H1 (cell line): ENCODE measurements at regions not wholly inside any gene's neighbourhood (a gene's known extent, or its start where the extent isn't known, plus 50 kb on each side); places are given as distances from the start of the nearest gene placed in this dataset.

ENCODE experiments used
- CTCF ChIA-PET: fragments of 300-600 bp; sonication (Branson Sonifier 250); formaldehyde crosslinking; loops from one replicate; lab custom pipeline; 2021; ENCODE audit not compliant: partially characterized antibody; lab: Charles Lee
- POLR2A ChIA-PET: fragments of 300-600 bp; sonication (Branson Sonifier 250); formaldehyde crosslinking; loops from one replicate; lab custom pipeline; 2021; ENCODE audit warnings: inconsistent platforms; ENCODE audit not compliant: partially characterized antibody; lab: Charles Lee
- DNase-seq, 2 experiments: peaks; one replicate each; pipeline versions ENCODE4 v3.0.0 to v3.0.0-alpha.2; 2010 to 2022; ENCODE audit warnings: low spot score in 2 of 2, low read depth in 1 of 2, mixed read lengths in 1 of 2
- FAIRE-seq: peaks from 2 replicates; lab custom pipeline; 2011; peaks lifted over from hg19 to GRCh38; lab: Jason Lieb, UNC
- H2AFZ ChIP-seq: 2 replicates; pipeline ENCODE4 v1.8.1; 2012; ENCODE audit warnings: low read length, inconsistent platforms
- H2AK5ac ChIP-seq: 2 replicates; pipeline ENCODE4 v1.6.1; 2013; ENCODE audit warnings: low read depth, low read length
- H2BK120ac ChIP-seq: replicated peaks from 2 replicates; pipeline ENCODE3; 2013; ENCODE audit warnings: low read depth, low read length, inconsistent platforms
- H2BK12ac ChIP-seq: 2 replicates; pipeline ENCODE4 v1.6.1; 2013; ENCODE audit warnings: low read depth, low read length
- H2BK15ac ChIP-seq: 2 replicates; pipeline ENCODE4 v1.6.1; 2013; ENCODE audit warnings: low read length
- H2BK20ac ChIP-seq: 2 replicates; pipeline ENCODE4 v1.6.1; 2013; ENCODE audit warnings: low read length
- H2BK5ac ChIP-seq: 2 replicates; pipeline ENCODE4 v1.6.1; 2013; ENCODE audit warnings: low read depth, low read length
- H3K14ac ChIP-seq: 2 replicates; pipeline ENCODE4 v1.6.1; 2013; ENCODE audit warnings: inconsistent platforms; ENCODE audit not compliant: insufficient read length
- H3K18ac ChIP-seq: 2 replicates; pipeline ENCODE4 v1.6.1; 2013; ENCODE audit warnings: low read length; ENCODE audit errors: extremely low read depth
- H3K23ac ChIP-seq: 2 replicates; pipeline ENCODE4 v1.6.1; 2013; ENCODE audit warnings: inconsistent platforms; ENCODE audit not compliant: insufficient read length
- H3K23me2 ChIP-seq: 2 replicates; pipeline ENCODE4 v1.6.1; 2013; ENCODE audit warnings: low read depth, low read length
- H3K27ac ChIP-seq: 2 replicates; pipeline ENCODE4 v1.6.1; 2011; ENCODE audit warnings: low read depth, low read length, inconsistent platforms
- H3K27me3 ChIP-seq, 4 experiments: replicated peaks in 1 of 4; 1 replicate in 1 of 4; 2 replicates in 3 of 4; pipeline versions ENCODE4 v1.6.1 to v1.8.1; 2011 to 2013; ENCODE audit warnings: low read length in 3 of 4, mild to moderate bottlenecking in 3 of 4, inconsistent platforms in 2 of 4, mixed read lengths in 2 of 4, moderate library complexity in 1 of 4; ENCODE audit not compliant: control insufficient read depth in 3 of 4, insufficient read depth in 3 of 4; ENCODE audit errors: extremely low read depth in 1 of 4
- H3K36me3 ChIP-seq, 4 experiments: 2 replicates each; pipeline versions ENCODE4 v1.6.1 to v1.8.1; 2011 to 2013; ENCODE audit warnings: mild to moderate bottlenecking in 4 of 4, low read length in 3 of 4, moderate library complexity in 2 of 4, control low read depth in 1 of 4, inconsistent platforms in 1 of 4; ENCODE audit not compliant: insufficient read depth in 4 of 4, control insufficient read depth in 2 of 4
- H3K4ac ChIP-seq: replicated peaks from 2 replicates; pipeline ENCODE3; 2013; ENCODE audit warnings: low read length, low read depth, mixed read lengths, inconsistent platforms; ENCODE audit not compliant: insufficient read length
- H3K4me1 ChIP-seq, 4 experiments: replicated peaks in 1 of 4; 1 replicate in 1 of 4; 2 replicates in 3 of 4; pipeline versions ENCODE4 v1.6.1 to v1.8.1; 2011 to 2013; ENCODE audit warnings: low read length in 3 of 4, inconsistent platforms in 2 of 4, mixed read lengths in 1 of 4; ENCODE audit not compliant: insufficient read depth in 4 of 4, control insufficient read depth in 3 of 4
- H3K4me2 ChIP-seq, 2 experiments: 2 replicates each; pipeline versions ENCODE4 v1.6.1 to v1.8.1; 2011 to 2013; ENCODE audit warnings: low read depth in 2 of 2, low read length in 2 of 2, control low read depth in 1 of 2, inconsistent platforms in 1 of 2, mild to moderate bottlenecking in 1 of 2; ENCODE audit not compliant: insufficient read depth in 1 of 2
- H3K4me3 ChIP-seq, 4 experiments: fragments of 200-600, 300-600 bp in 1 of 4; sonication (generic), shearing (Covaris generic), sonication (Bioruptor Twin) in 1 of 4; 2 replicates each; pipeline versions ENCODE4 v1.5.1 to v1.8.1; 2011 to 2016; ENCODE audit warnings: low read length in 4 of 4, low read depth in 3 of 4, control low read depth in 2 of 4, inconsistent platforms in 2 of 4, mild to moderate bottlenecking in 2 of 4, mixed read lengths in 1 of 4, moderate library complexity in 1 of 4; ENCODE audit not compliant: insufficient read depth in 2 of 4; ENCODE audit errors: extremely low read depth in 1 of 4
- H3K56ac ChIP-seq: replicated peaks from 2 replicates; pipeline ENCODE3; 2013; ENCODE audit warnings: low read depth, mild to moderate bottlenecking, mixed read lengths, low read length, inconsistent platforms; ENCODE audit not compliant: insufficient read length
- H3K79me1 ChIP-seq: 2 replicates; pipeline ENCODE4 v1.6.1; 2013; ENCODE audit warnings: low read depth, low read length, control low read depth
- H3K79me2 ChIP-seq, 2 experiments: 2 replicates each; pipeline versions ENCODE4 v1.6.1 to v1.8.1; 2012 to 2013; ENCODE audit warnings: low read length in 2 of 2, mild to moderate bottlenecking in 2 of 2, inconsistent platforms in 1 of 2; ENCODE audit not compliant: insufficient read depth in 2 of 2, control insufficient read depth in 1 of 2
- H3K9ac ChIP-seq, 4 experiments: replicated peaks in 1 of 4; 1 replicate in 1 of 4; 2 replicates in 3 of 4; pipeline versions ENCODE4 v1.6.1 to v1.8.1; 2011 to 2013; ENCODE audit warnings: low read depth in 3 of 4, low read length in 3 of 4, control low read depth in 2 of 4, mild to moderate bottlenecking in 2 of 4, moderate library complexity in 2 of 4, inconsistent platforms in 1 of 4; ENCODE audit errors: extremely low read depth in 1 of 4
- H3K9me3 ChIP-seq, 2 experiments: 2 replicates each; pipeline versions ENCODE4 v1.6.1 to v1.8.1; 2012 to 2013; ENCODE audit warnings: mild to moderate bottlenecking in 2 of 2, moderate library complexity in 2 of 2, control low read depth in 1 of 2, inconsistent platforms in 1 of 2, low read depth in 1 of 2, low read length in 1 of 2, mixed read lengths in 1 of 2; ENCODE audit not compliant: insufficient read depth in 2 of 2
- H4K20me1 ChIP-seq, 2 experiments: replicated peaks in 1 of 2; 2 replicates each; pipeline versions ENCODE3 to v1.8.1; 2011 to 2013; ENCODE audit warnings: inconsistent platforms in 2 of 2, low read length in 2 of 2, mild to moderate bottlenecking in 1 of 2; ENCODE audit not compliant: insufficient read depth in 2 of 2, control insufficient read depth in 1 of 2
- H4K5ac ChIP-seq: 2 replicates; pipeline ENCODE4 v1.6.1; 2013; ENCODE audit warnings: low read length, low read depth, mixed read lengths, inconsistent platforms; ENCODE audit not compliant: insufficient read length
- H4K8ac ChIP-seq: 2 replicates; pipeline ENCODE4 v1.8.0; 2013; ENCODE audit warnings: mild to moderate bottlenecking, moderate library complexity, low read length, inconsistent platforms; ENCODE audit not compliant: insufficient read depth; ENCODE audit errors: extremely low read depth
- H4K91ac ChIP-seq: replicated peaks from 2 replicates; pipeline ENCODE3; 2013; ENCODE audit warnings: low read length, mixed read lengths, inconsistent platforms; ENCODE audit not compliant: insufficient read length
- CBX5 ChIP-seq: fragments of 300-800, 300-1000 bp; sonication (generic); IDR thresholded peaks from 2 replicates; pipeline ENCODE4 v1.7.1; 2016; ENCODE audit warnings: antibody characterized with exemption, low read length, low read depth
- KDM1A ChIP-seq: fragments of 200-600, 300-600 bp; sonication (generic); IDR thresholded peaks from 2 replicates; pipeline ENCODE4 v1.7.1; 2016; ENCODE audit warnings: mild to moderate bottlenecking, low read length, borderline replicate concordance
- POLR2AphosphoS5 ChIP-seq: IDR thresholded peaks from 2 replicates; pipeline ENCODE4 v1.6.1; 2011; ENCODE audit warnings: low read depth, low read length
- SP1 ChIP-seq: IDR thresholded peaks from 2 replicates; pipeline ENCODE4 v1.6.1; 2011; ENCODE audit warnings: low read depth, low read length
- SP4 ChIP-seq: IDR thresholded peaks from 2 replicates; pipeline ENCODE4 v1.6.1; 2012; ENCODE audit warnings: low read length, inconsistent platforms
- WGBS, 2 experiments: shearing (Covaris generic) in 1 of 2; methylation state at CpG; one replicate each; pipeline versions ENCODE4 v1.1.6 to v1.1.7; 2013 to 2015; ENCODE audit warnings: low lambda C conversion rate in 2 of 2, mixed read lengths in 2 of 2, inconsistent platforms in 1 of 2, low coverage in 1 of 2, missing lambda C conversion rate in 1 of 2; ENCODE audit not compliant: insufficient replicate concordance in 2 of 2, insufficient coverage in 1 of 2, insufficient read length in 1 of 2; ENCODE audit errors: extremely low coverage in 1 of 2, missing lambda C conversion rate in 1 of 2; 5-methylcytosine and 5-hydroxymethylcytosine counted together
- TF ChIP-seq, protein P1 (sequence below), 3 experiments: IDR thresholded peaks; 1 replicate in 2 of 3; 2 replicates in 1 of 3; pipeline versions ENCODE4 v1.5.1 to v1.6.1; 2011; ENCODE audit warnings: low read length in 3 of 3, mild to moderate bottlenecking in 3 of 3, inconsistent platforms in 2 of 3, low read depth in 1 of 3, moderate library complexity in 1 of 3; ENCODE audit not compliant: insufficient read depth in 1 of 3; ENCODE audit errors: control extremely low read depth in 1 of 3

GRCh38 chr9:36451949-36452348, 51.9 kb upstream of the RNF38 start:
- no peak overlapping the region for H2BK20ac ChIP-seq
- FAIRE-seq (no peak), DNase-seq (no peak)
- no peaks in the 10 kb centered on the region for H3K36me3 ChIP-seq
- H4K20me1 ChIP-seq = peaks cover 0 to 6% of the 10 kb centered on the region in 2 experiments
- no peaks in the 10 kb centered on the region for H3K23me2 ChIP-seq
- no peak overlapping the region for H2BK12ac ChIP-seq
- ChIA-PET CTCF (interaction anchor here (0.5 to 10.9 kb wide), 7 partner anchors 13 to 188 kb away, joined by 3 to 144 read pairs (median 18); no protein-coding TSS in a partner anchor), POLR2A (interaction anchor here (1.8 kb wide), 1 partner anchor 34 kb away, joined by 3 read pairs; no protein-coding TSS in a partner anchor)
- no peak overlapping the region for H4K5ac ChIP-seq
- no peak overlapping the region for H2BK120ac ChIP-seq
- H2BK5ac ChIP-seq = no peak overlapping the region
- no peak overlapping the region for H3K27ac ChIP-seq
- no peak overlapping the region for H3K23ac ChIP-seq
- no peaks in the 10 kb centered on the region for H3K4me1 ChIP-seq
- H4K91ac ChIP-seq = no peak overlapping the region
- H3K18ac ChIP-seq = no peak overlapping the region
- peaks cover 3 to 78% of the 10 kb centered on the region in 2 experiments; a peak in 3 of 4 replicates for H3K79me2 ChIP-seq
- H2AK5ac ChIP-seq = no peak overlapping the region
- H3K4me3 ChIP-seq = no peak overlapping the region
- no peak overlapping the region for H4K8ac ChIP-seq
- H3K56ac ChIP-seq = no peak overlapping the region
- TF ChIP-seq CBX5 (no peak), SP4 (no peak), KDM1A (no peak), SP1 (no peak), POLR2AphosphoS5 (no peak)
- TF ChIP-seq, protein P1, sequence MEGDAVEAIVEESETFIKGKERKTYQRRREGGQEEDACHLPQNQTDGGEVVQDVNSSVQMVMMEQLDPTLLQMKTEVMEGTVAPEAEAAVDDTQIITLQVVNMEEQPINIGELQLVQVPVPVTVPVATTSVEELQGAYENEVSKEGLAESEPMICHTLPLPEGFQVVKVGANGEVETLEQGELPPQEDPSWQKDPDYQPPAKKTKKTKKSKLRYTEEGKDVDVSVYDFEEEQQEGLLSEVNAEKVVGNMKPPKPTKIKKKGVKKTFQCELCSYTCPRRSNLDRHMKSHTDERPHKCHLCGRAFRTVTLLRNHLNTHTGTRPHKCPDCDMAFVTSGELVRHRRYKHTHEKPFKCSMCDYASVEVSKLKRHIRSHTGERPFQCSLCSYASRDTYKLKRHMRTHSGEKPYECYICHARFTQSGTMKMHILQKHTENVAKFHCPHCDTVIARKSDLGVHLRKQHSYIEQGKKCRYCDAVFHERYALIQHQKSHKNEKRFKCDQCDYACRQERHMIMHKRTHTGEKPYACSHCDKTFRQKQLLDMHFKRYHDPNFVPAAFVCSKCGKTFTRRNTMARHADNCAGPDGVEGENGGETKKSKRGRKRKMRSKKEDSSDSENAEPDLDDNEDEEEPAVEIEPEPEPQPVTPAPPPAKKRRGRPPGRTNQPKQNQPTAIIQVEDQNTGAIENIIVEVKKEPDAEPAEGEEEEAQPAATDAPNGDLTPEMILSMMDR (IDR thresholded peaks at IDR 0.05; ENCODE audit: control extremely low read depth in 1 of 3, insufficient read depth in 1 of 3, low read depth in 1 of 3, low read length in 3 of 3) = no peak
- H2BK15ac ChIP-seq = no peak overlapping the region
- H3K27me3 ChIP-seq = no peaks in the 10 kb centered on the region
- no peak overlapping the region for H3K4me2 ChIP-seq
- no peak overlapping the region for H3K9ac ChIP-seq
- WGBS, 2 experiments = 95% methylated on average over 3 of the region's 3 CpGs; no CpG with 5 or more reads in 1 of the 2 experiments
- H2AFZ ChIP-seq = no peak overlapping the region
- no peak overlapping the region for H3K4ac ChIP-seq
- no peak overlapping the region for H3K14ac ChIP-seq
- H3K79me1 ChIP-seq = no peaks in the 10 kb centered on the region
- no peaks in the 10 kb centered on the region for H3K9me3 ChIP-seq
